Ectodermal cell (in vitro differentiated cells): ENCODE measurements at regions not wholly inside any gene's neighbourhood (a gene's known extent, or its start where the extent isn't known, plus 50 kb on each side); places are given as distances from the start of the nearest gene placed in this dataset.

Source experiments
- H3K27ac ChIP-seq: 2 replicates; pipeline ENCODE4 v1.7.0; 2013; ENCODE audit warnings: mild to moderate bottlenecking, low read depth, low read length; ENCODE audit not compliant: insufficient read depth, poor library complexity, severe bottlenecking
- H3K27me3 ChIP-seq: 2 replicates; pipeline ENCODE4 v1.7.0; 2013; ENCODE audit warnings: mild to moderate bottlenecking, low read length; ENCODE audit not compliant: insufficient read depth, control insufficient read depth, poor library complexity, severe bottlenecking
- H3K36me3 ChIP-seq: one replicate; pipeline ENCODE4 v1.7.0; 2013; ENCODE audit warnings: low read length; ENCODE audit not compliant: control insufficient read depth, insufficient read depth
- H3K4me1 ChIP-seq: one replicate; pipeline ENCODE4 v1.7.0; 2013; ENCODE audit warnings: low read length; ENCODE audit not compliant: control insufficient read depth, insufficient read depth
- H3K4me3 ChIP-seq: 2 replicates; pipeline ENCODE4 v1.7.0; 2013; ENCODE audit warnings: low read depth, low read length, control low read depth; ENCODE audit not compliant: insufficient read depth
- H3K9me3 ChIP-seq: 2 replicates; pipeline ENCODE4 v1.7.0; 2013; ENCODE audit warnings: mild to moderate bottlenecking, low read length, moderate library complexity; ENCODE audit not compliant: control insufficient read depth
- whole genome bisulfite sequencing, 2 experiments: methylation state at CpG; one replicate each; pipeline ENCODE4 v1.1.7; 2013; ENCODE audit warnings: missing lambda C conversion rate in 2 of 2; 5-methylcytosine and 5-hydroxymethylcytosine counted together

- no peak overlapping the region for H3K4me3 ChIP-seq
- H3K27ac ChIP-seq = no peak overlapping the region
- H3K36me3 ChIP-seq = no peaks in the 10 kb centered on the region
- no peaks in the 10 kb centered on the region for H3K27me3 ChIP-seq
- no peaks in the 10 kb centered on the region for H3K4me1 ChIP-seq
- WGBS, 2 experiments = 59 to 69% methylated on average over 7 to 8 of the region's 8 CpGs
- H3K9me3 ChIP-seq = no peaks in the 10 kb centered on the region
These were observed 631.5 kb downstream of the RAB28 start for GRCh38 chr4:12852338-12853307.

- WGBS, 2 experiments = 54 to 80% methylated on average over 3 of the region's 4 CpGs
- Histone ChIP-seq H3K4me3 (no peak overlapping the region), H3K9me3 (no peaks in the 10 kb centered on the region), H3K27ac (no peak overlapping the region), H3K36me3 (no peaks in the 10 kb centered on the region), H3K4me1 (no peaks in the 10 kb centered on the region), H3K27me3 (no peaks in the 10 kb centered on the region)
These were observed 637.8 kb downstream of the RAB28 start for GRCh38 chr4:12846368-12846767.

- WGBS, 2 experiments = 98 to 100% methylated on average over 2 of the region's 2 CpGs
- no peaks in the 10 kb centered on the region for H3K27me3 ChIP-seq
- H3K36me3 ChIP-seq = no peaks in the 10 kb centered on the region
- H3K4me1 ChIP-seq = no peaks in the 10 kb centered on the region
- H3K27ac ChIP-seq = no peak overlapping the region
- no peaks in the 10 kb centered on the region for H3K9me3 ChIP-seq
- no peak overlapping the region for H3K4me3 ChIP-seq
These were observed 640.0 kb downstream of the RAB28 start for GRCh38 chr4:12844141-12844540.

- Histone ChIP-seq H3K4me3 (no peak overlapping the region), H3K9me3 (no peaks in the 10 kb centered on the region), H3K27ac (no peak overlapping the region), H3K27me3 (no peaks in the 10 kb centered on the region), H3K36me3 (no peaks in the 10 kb centered on the region), H3K4me1 (no peaks in the 10 kb centered on the region)
- WGBS, 2 experiments = 90 to 93% methylated on average over 4 to 5 of the region's 5 CpGs
These were observed 656.2 kb downstream of the RAB28 start for GRCh38 chr4:12827966-12828365.

GRCh38 chr4:12791536-12791935, 692.6 kb downstream of the RAB28 start:
- Histone ChIP-seq H3K27me3 (no peaks in the 10 kb centered on the region), H3K4me3 (no peak overlapping the region), H3K4me1 (no peaks in the 10 kb centered on the region), H3K36me3 (no peaks in the 10 kb centered on the region), H3K27ac (no peak overlapping the region), H3K9me3 (no peaks in the 10 kb centered on the region)
- WGBS, 2 experiments = 96 to 98% methylated on average over 4 of the region's 4 CpGs

- WGBS, 2 experiments = 83 to 92% methylated on average over 1 of the region's 1 CpG
These were observed 696.9 kb downstream of the RAB28 start for GRCh38 chr4:12787261-12787660.

GRCh38 chr4:12778706-12779105, 705.4 kb downstream of the RAB28 start:
- Histone ChIP-seq H3K4me1 (no peaks in the 10 kb centered on the region), H3K27ac (no peak overlapping the region), H3K9me3 (no peaks in the 10 kb centered on the region), H3K36me3 (no peaks in the 10 kb centered on the region), H3K4me3 (no peak overlapping the region), H3K27me3 (no peaks in the 10 kb centered on the region)
- 92 to 96% methylated on average over 4 of the region's 4 CpGs for WGBS, 2 experiments

More at GRCh38 chr4:12787261-12787660, 696.9 kb downstream of the RAB28 start:
- no peaks in the 10 kb centered on the region for H3K27me3 ChIP-seq
- H3K27ac ChIP-seq = no peak overlapping the region
- H3K9me3 ChIP-seq = no peaks in the 10 kb centered on the region
- H3K4me1 ChIP-seq = no peaks in the 10 kb centered on the region
- no peak overlapping the region for H3K4me3 ChIP-seq
- H3K36me3 ChIP-seq = no peaks in the 10 kb centered on the region

GRCh38 chr4:12778191-12778590, 705.9 kb downstream of the RAB28 start:
- H3K9me3 ChIP-seq = no peaks in the 10 kb centered on the region
- no peak overlapping the region for H3K27ac ChIP-seq
- no peaks in the 10 kb centered on the region for H3K36me3 ChIP-seq
- WGBS, 2 experiments = 86 to 92% methylated on average over 4 of the region's 5 CpGs
- H3K4me3 ChIP-seq = no peak overlapping the region
- H3K27me3 ChIP-seq = no peaks in the 10 kb centered on the region
- no peaks in the 10 kb centered on the region for H3K4me1 ChIP-seq

- peaks cover 7% of the 10 kb centered on the region for H3K4me1 ChIP-seq
- no peaks in the 10 kb centered on the region for H3K9me3 ChIP-seq
- 85 to 93% methylated on average over 2 of the region's 2 CpGs for WGBS, 2 experiments
- no peaks in the 10 kb centered on the region for H3K36me3 ChIP-seq
- H3K27me3 ChIP-seq = no peaks in the 10 kb centered on the region
- no peak overlapping the region for H3K4me3 ChIP-seq
- H3K27ac ChIP-seq = no peak overlapping the region
These were observed 713.8 kb downstream of the RAB28 start for GRCh38 chr4:12770351-12770750.

- no peak overlapping the region for H3K4me3 ChIP-seq
- no peaks in the 10 kb centered on the region for H3K9me3 ChIP-seq
- H3K4me1 ChIP-seq = no peaks in the 10 kb centered on the region
- no peaks in the 10 kb centered on the region for H3K36me3 ChIP-seq
- no peaks in the 10 kb centered on the region for H3K27me3 ChIP-seq
- H3K27ac ChIP-seq = no peak overlapping the region
- WGBS, 2 experiments = 93 to 100% methylated on average over 2 to 4 of the region's 4 CpGs
These were observed 722.4 kb downstream of the RAB28 start for GRCh38 chr4:12761694-12762093.
